TTC549 (cell line): ENCODE measurements at regions not wholly inside any gene's neighbourhood (a gene's known extent, or its start where the extent isn't known, plus 50 kb on each side); places are given as distances from the start of the nearest gene placed in this dataset.

Source experiments
- FAIRE-seq: peaks from 2 replicates; lab custom pipeline; 2012; peaks lifted over from hg19 to GRCh38; lab: Jason Lieb, UNC

- FAIRE-seq = no peak
Observed at GRCh38 chr9:10999646-11000045, 386.8 kb upstream of the PTPRD start.

- FAIRE-seq = no peak
Observed at GRCh38 chr9:11001546-11001945, 388.7 kb upstream of the PTPRD start.

GRCh38 chr9:11002705-11003104, 389.9 kb upstream of the PTPRD start:
- no peak for FAIRE-seq

GRCh38 chr9:11003836-11004235, 391.0 kb upstream of the PTPRD start:
- FAIRE-seq = no peak

GRCh38 chr9:11011696-11012095, 398.9 kb upstream of the PTPRD start:
- no peak for FAIRE-seq

- FAIRE-seq = no peak
Observed at GRCh38 chr9:11016081-11016480, 403.3 kb upstream of the PTPRD start.

- FAIRE-seq = no peak
Observed at GRCh38 chr9:11023201-11023600, 410.4 kb upstream of the PTPRD start.

- no peak for FAIRE-seq
Observed at GRCh38 chr9:11025775-11026174, 413.0 kb upstream of the PTPRD start.

GRCh38 chr9:11038366-11038765, 425.6 kb upstream of the PTPRD start:
- no peak for FAIRE-seq

GRCh38 chr9:11039006-11039405, 426.2 kb upstream of the PTPRD start:
- no peak for FAIRE-seq

GRCh38 chr9:11045589-11045988, 432.8 kb upstream of the PTPRD start:
- no peak for FAIRE-seq

- FAIRE-seq = no peak
Observed at GRCh38 chr9:11063263-11063662, 450.5 kb upstream of the PTPRD start.

GRCh38 chr9:11064909-11065308, 452.1 kb upstream of the PTPRD start:
- no peak for FAIRE-seq

GRCh38 chr9:11072176-11072575, 459.4 kb upstream of the PTPRD start:
- FAIRE-seq = no peak

GRCh38 chr9:11086561-11086960, 473.8 kb upstream of the PTPRD start:
- no peak for FAIRE-seq

GRCh38 chr9:11088821-11089374, 476.1 kb upstream of the PTPRD start:
- FAIRE-seq = no peak

- FAIRE-seq = no peak
Observed at GRCh38 chr9:11092974-11093373, 480.2 kb upstream of the PTPRD start.

GRCh38 chr9:11097020-11097419, 484.2 kb upstream of the PTPRD start:
- no peak for FAIRE-seq

GRCh38 chr9:11103525-11103924, 490.7 kb upstream of the PTPRD start:
- no peak for FAIRE-seq

- FAIRE-seq = no peak
Observed at GRCh38 chr9:11107196-11107595, 494.4 kb upstream of the PTPRD start.

GRCh38 chr9:11128156-11128555, 515.4 kb upstream of the PTPRD start:
- no peak for FAIRE-seq

- FAIRE-seq = no peak
Observed at GRCh38 chr9:11135851-11136250, 523.0 kb upstream of the PTPRD start.

- FAIRE-seq = no peak
Observed at GRCh38 chr9:11141357-11141756, 528.6 kb upstream of the PTPRD start.

- no peak for FAIRE-seq
Observed at GRCh38 chr9:11142965-11143738, 530.4 kb upstream of the PTPRD start.
